H1 (cell line): ENCODE measurements at regions not wholly inside any gene's neighbourhood (a gene's known extent, or its start where the extent isn't known, plus 50 kb on each side); places are given as distances from the start of the nearest gene placed in this dataset.

Source experiments
- ATF3 ChIP-seq: IDR thresholded peaks from 2 replicates; pipeline ENCODE4 v1.6.1; 2011; ENCODE audit warnings: low read depth, mild to moderate bottlenecking, low read length; ENCODE audit not compliant: insufficient read depth
- CHD1 ChIP-seq: IDR thresholded peaks from 2 replicates; pipeline ENCODE4 v1.6.1; 2012; ENCODE audit warnings: low read depth, low read length, improper control_type of control experiment
- CTCF ChIP-seq, 3 experiments: IDR thresholded peaks; 1 replicate in 2 of 3; 2 replicates in 1 of 3; pipeline versions ENCODE4 v1.5.1 to v1.6.1; 2011; ENCODE audit warnings: low read length in 3 of 3, mild to moderate bottlenecking in 3 of 3, inconsistent platforms in 2 of 3, low read depth in 1 of 3, moderate library complexity in 1 of 3; ENCODE audit not compliant: insufficient read depth in 1 of 3; ENCODE audit errors: control extremely low read depth in 1 of 3
- JUND ChIP-seq: IDR thresholded peaks from 2 replicates; pipeline ENCODE4 v1.6.1; 2011; ENCODE audit warnings: mild to moderate bottlenecking, improper control_type of control experiment, low read length
- PHF8 ChIP-seq: fragments of 200-600 bp; sonication (generic); conservative IDR thresholded peaks from 2 replicates; pipeline ENCODE4 v1.7.1; 2012; ENCODE audit warnings: low read depth, mild to moderate bottlenecking, inconsistent platforms, low read length, moderate library complexity
- POLR2A ChIP-seq, 2 experiments: IDR thresholded peaks; 1 replicate in 1 of 2; 2 replicates in 1 of 2; pipeline ENCODE4 v1.6.1; 2011; ENCODE audit warnings: low read depth in 2 of 2, low read length in 2 of 2, mild to moderate bottlenecking in 2 of 2; ENCODE audit errors: control extremely low read depth in 1 of 2
- POLR2AphosphoS5 ChIP-seq: IDR thresholded peaks from 2 replicates; pipeline ENCODE4 v1.6.1; 2011; ENCODE audit warnings: low read depth, low read length
- RBBP5 ChIP-seq: IDR thresholded peaks from 2 replicates; pipeline ENCODE4 v1.7.1; 2012; ENCODE audit warnings: low read depth, mild to moderate bottlenecking, inconsistent platforms, low read length, moderate library complexity, borderline replicate concordance
- SP2 ChIP-seq: IDR thresholded peaks from 2 replicates; pipeline ENCODE4 v1.6.1; 2012; ENCODE audit warnings: mild to moderate bottlenecking, low read length, inconsistent platforms
- SRF ChIP-seq: IDR thresholded peaks from 2 replicates; pipeline ENCODE4 v1.6.1; 2011; ENCODE audit warnings: mild to moderate bottlenecking, low read depth, low read length, moderate library complexity
- USF2 ChIP-seq: IDR thresholded peaks from 2 replicates; pipeline ENCODE4 v1.6.1; 2011; ENCODE audit warnings: low read length, improper control_type of control experiment

- TF ChIP-seq CTCF (IDR thresholded peaks at IDR 0.05; ENCODE audit: control extremely low read depth in 1 of 3, insufficient read depth in 1 of 3, low read depth in 1 of 3, low read length in 3 of 3) (no peak), JUND (no peak), RBBP5 (no peak), USF2 (no peak), CHD1 (no peak), SP2 (no peak), PHF8 (no peak), ATF3 (no peak), SRF (no peak), POLR2A (IDR thresholded peaks at IDR 0.05; ENCODE audit: control extremely low read depth in 1 of 2, low read depth in 2 of 2, low read length in 2 of 2) (no peak), POLR2AphosphoS5 (no peak)
These were observed 337.5 kb downstream of the NR2F1-AS1 start for GRCh38 chr5:93243481-93243880.
